Prostate gland (tissue), 2 donors: ENCODE measurements at regions not wholly inside any gene's neighbourhood (a gene's known extent, or its start where the extent isn't known, plus 50 kb on each side); places are given as distances from the start of the nearest gene placed in this dataset.

Experiments
- DNase-seq: peaks from one replicate; pipeline ENCODE4 v3.0.0-alpha.2; 2019; ENCODE audit warnings: low spot score
- H3K27ac ChIP-seq, 2 donors: fragments of 200-600 bp; sonication (generic); 2 replicates each; pipeline ENCODE4 v1.5.1; 2017 to 2019
- H3K27me3 ChIP-seq: fragments of 200-600 bp; sonication (generic); replicated peaks from 2 replicates; pipeline ENCODE4 v1.5.1; 2019; ENCODE audit not compliant: insufficient read depth
- H3K36me3 ChIP-seq, 2 donors: fragments of 200-600 bp; sonication (generic); 1 replicate in 1 of 2; 2 replicates in 1 of 2; pipeline versions ENCODE4 v1.5.1 to v1.8.1; 2017 to 2019
- H3K4me1 ChIP-seq: fragments of 200-600 bp; sonication (generic); replicated peaks from 2 replicates; pipeline ENCODE4 v1.5.1; 2019
- H3K4me3 ChIP-seq, 2 donors: fragments of 200-600 bp; sonication (generic); 2 replicates each; pipeline ENCODE4 v1.5.1; 2017 to 2019
- H3K9me3 ChIP-seq: fragments of 200-600 bp; sonication (generic); 2 replicates; pipeline ENCODE4 v1.5.1; 2017
- POLR2A ChIP-seq: fragments of 450-650 bp; IDR thresholded peaks from one replicate; pipeline ENCODE4 v1.6.1; 2016; ENCODE audit warnings: antibody characterized with exemption, mild to moderate bottlenecking
- POLR2AphosphoS5 ChIP-seq: sonication (generic); formaldehyde crosslinking; IDR thresholded peaks from one replicate; pipeline ENCODE4 v1.6.1; 2017; ENCODE audit warnings: antibody characterized with exemption
- WGBS: methylation state at CpG from one replicate; pipeline ENCODE4 v1.1.5; 2018; 5-methylcytosine and 5-hydroxymethylcytosine counted together
- intact Hi-C: fragments of 100-400 bp; cut with DNase I; formaldehyde crosslinking; loops from one replicate; pipeline ENCODE4 v1.14.2; 2022
- TF ChIP-seq, protein P1 (sequence below), 4 experiments: fragments of 200-600 bp in 2 of 4; fragments of 450-650 bp in 2 of 4; sonication (generic) in 2 of 4; IDR thresholded peaks; 1 replicate in 3 of 4; 2 replicates in 1 of 4; pipeline ENCODE4 v1.5.1; 2016 to 2019; ENCODE audit warnings: antibody characterized with exemption in 4 of 4, mild to moderate bottlenecking in 2 of 4, moderate library complexity in 2 of 4

DNA sequence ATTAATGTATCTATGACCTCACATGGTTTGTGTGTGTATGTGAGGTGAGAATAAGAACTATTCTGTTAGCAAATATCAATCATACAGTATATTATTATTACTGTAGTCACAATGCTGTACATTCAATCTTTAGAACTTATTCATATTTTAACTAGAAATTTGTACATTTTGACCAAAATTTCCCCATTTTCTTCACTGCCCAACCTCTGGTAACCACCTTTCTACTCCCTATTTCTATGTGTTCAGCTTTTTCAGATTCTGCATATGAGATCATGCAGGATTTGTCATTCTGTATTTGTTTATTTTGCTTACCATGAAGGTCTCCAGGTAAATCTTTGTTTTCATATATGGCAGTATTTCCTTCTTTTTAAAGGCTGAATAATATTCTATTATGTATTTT lies 607.9 kb downstream of the SLCO4C1 start:
- TF ChIP-seq, protein P1, sequence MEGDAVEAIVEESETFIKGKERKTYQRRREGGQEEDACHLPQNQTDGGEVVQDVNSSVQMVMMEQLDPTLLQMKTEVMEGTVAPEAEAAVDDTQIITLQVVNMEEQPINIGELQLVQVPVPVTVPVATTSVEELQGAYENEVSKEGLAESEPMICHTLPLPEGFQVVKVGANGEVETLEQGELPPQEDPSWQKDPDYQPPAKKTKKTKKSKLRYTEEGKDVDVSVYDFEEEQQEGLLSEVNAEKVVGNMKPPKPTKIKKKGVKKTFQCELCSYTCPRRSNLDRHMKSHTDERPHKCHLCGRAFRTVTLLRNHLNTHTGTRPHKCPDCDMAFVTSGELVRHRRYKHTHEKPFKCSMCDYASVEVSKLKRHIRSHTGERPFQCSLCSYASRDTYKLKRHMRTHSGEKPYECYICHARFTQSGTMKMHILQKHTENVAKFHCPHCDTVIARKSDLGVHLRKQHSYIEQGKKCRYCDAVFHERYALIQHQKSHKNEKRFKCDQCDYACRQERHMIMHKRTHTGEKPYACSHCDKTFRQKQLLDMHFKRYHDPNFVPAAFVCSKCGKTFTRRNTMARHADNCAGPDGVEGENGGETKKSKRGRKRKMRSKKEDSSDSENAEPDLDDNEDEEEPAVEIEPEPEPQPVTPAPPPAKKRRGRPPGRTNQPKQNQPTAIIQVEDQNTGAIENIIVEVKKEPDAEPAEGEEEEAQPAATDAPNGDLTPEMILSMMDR (IDR thresholded peaks at IDR 0.05): no peak
- TF ChIP-seq POLR2A (no peak), POLR2AphosphoS5 (no peak)
- intact Hi-C loops: no loop called here
- Histone ChIP-seq H3K27ac (no peak overlapping the region), H3K9me3 (no peaks in the 10 kb centered on the region), H3K4me3 (no peak overlapping the region), H3K4me1 (no peaks in the 10 kb centered on the region), H3K36me3 (no peaks in the 10 kb centered on the region), H3K27me3 (no peaks in the 10 kb centered on the region)
- DNase-seq: no peak

GRCh38 chr5:101687349-101687985 lies 608.6 kb downstream of the SLCO4C1 start:
- intact Hi-C loops: no loop called here

GRCh38 chr5:101686536-101687157 lies 609.4 kb downstream of the SLCO4C1 start:
- H3K27me3 ChIP-seq: no peaks in the 10 kb centered on the region
- no peak overlapping the region for H3K27ac ChIP-seq

More at GRCh38 chr5:101687349-101687985, 608.6 kb downstream of the SLCO4C1 start:
- Histone ChIP-seq H3K4me1 (no peaks in the 10 kb centered on the region), H3K9me3 (no peaks in the 10 kb centered on the region), H3K27ac (no peak overlapping the region), H3K27me3 (no peaks in the 10 kb centered on the region), H3K4me3 (no peak overlapping the region), H3K36me3 (no peaks in the 10 kb centered on the region)
- no peak for DNase-seq
- no peak for TF ChIP-seq POLR2A
- no peak for TF ChIP-seq POLR2AphosphoS5
- TF ChIP-seq, protein P1 (IDR thresholded peaks at IDR 0.05): no peak

DNA sequence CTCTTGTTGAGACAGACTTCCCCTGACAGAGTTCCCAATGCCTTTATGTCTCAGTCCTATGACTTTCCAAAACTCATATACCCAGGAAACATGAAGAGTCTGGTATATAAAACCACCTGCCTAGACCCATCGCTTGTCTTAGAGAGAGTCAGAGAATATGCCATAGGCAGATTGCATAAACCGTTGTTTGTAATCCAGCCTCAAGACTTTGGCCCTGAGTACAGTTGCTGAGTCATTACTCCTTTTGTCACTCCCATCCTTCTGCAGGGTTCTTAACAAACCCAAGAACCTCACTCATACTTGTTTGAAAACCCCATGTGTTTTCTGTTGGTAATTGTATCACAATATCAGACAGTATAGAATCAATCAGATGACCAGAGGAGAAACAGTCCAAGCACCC lies 616.3 kb downstream of the SLCO4C1 start:
- intact Hi-C loops: no loop called here
- no peaks in the 10 kb centered on the region for H3K36me3 ChIP-seq

More at GRCh38 chr5:101686536-101687157, 609.4 kb downstream of the SLCO4C1 start:
- Histone ChIP-seq H3K36me3 (no peaks in the 10 kb centered on the region), H3K4me1 (no peaks in the 10 kb centered on the region), H3K9me3 (no peaks in the 10 kb centered on the region), H3K4me3 (no peak overlapping the region)
- TF ChIP-seq, protein P1 (IDR thresholded peaks at IDR 0.05): no peak
- TF ChIP-seq POLR2A: no peak
- no peak for TF ChIP-seq POLR2AphosphoS5
- intact Hi-C loops: no loop called here
- no peak for DNase-seq
- 71% methylated on average over 3 of the region's 3 CpGs for WGBS

More for the DNA sequence above, 616.3 kb downstream of the SLCO4C1 start:
- H3K9me3 ChIP-seq: no peaks in the 10 kb centered on the region
- no peaks in the 10 kb centered on the region for H3K4me1 ChIP-seq
- 72% methylated on average over 2 of the region's 2 CpGs for WGBS
- TF ChIP-seq, protein P1 (IDR thresholded peaks at IDR 0.05): no peak
- TF ChIP-seq POLR2A (no peak), POLR2AphosphoS5 (no peak)
- no peaks in the 10 kb centered on the region for H3K27me3 ChIP-seq
- no peak overlapping the region for H3K27ac ChIP-seq
- no peak for DNase-seq
- H3K4me3 ChIP-seq: no peak overlapping the region
